HG02973 (cell line): ENCODE measurements at regions not wholly inside any gene's neighbourhood (a gene's known extent, or its start where the extent isn't known, plus 50 kb on each side); places are given as distances from the start of the nearest gene placed in this dataset.

Source experiments
- ATAC-seq: cut with Tn5 transposase; IDR thresholded peaks from one replicate; pipeline ENCODE4 v1.9.1; 2021; ENCODE audit warnings: moderate library complexity; ENCODE audit not compliant: unreplicated experiment

DNA sequence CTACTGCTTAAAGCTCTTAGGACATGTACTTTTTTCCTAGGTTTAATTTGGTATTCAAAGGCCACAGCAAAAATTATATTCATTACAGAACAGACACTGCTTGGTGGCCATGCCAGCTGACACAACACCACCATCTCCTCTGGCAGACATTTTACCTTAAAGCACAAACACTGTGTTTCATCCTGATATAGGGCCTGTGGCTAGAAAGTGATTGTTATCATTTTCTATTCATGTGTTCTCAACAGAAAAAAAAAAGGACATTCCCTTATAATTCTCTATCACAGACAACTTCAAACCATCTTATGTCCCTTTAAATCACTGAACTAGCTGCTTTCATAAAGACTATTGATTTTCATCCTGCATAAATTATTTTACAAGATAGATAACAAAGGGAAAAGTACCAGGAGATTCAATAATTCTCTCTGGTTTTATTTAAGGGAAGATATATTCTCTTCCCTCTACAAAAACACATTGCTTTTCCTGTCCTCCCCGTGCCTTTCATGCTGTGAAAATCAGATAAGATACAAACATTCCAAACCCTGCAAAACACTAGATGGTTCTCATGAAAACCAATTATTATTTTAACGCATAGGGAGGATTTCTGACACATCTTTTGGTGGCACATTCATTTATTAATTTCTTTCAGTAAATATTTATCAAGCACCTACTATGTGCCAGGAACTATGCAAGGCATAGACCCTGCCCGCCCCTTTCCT is 139.3 kb upstream of the TMCC3 start:
- ATAC-seq: no peak

DNA sequence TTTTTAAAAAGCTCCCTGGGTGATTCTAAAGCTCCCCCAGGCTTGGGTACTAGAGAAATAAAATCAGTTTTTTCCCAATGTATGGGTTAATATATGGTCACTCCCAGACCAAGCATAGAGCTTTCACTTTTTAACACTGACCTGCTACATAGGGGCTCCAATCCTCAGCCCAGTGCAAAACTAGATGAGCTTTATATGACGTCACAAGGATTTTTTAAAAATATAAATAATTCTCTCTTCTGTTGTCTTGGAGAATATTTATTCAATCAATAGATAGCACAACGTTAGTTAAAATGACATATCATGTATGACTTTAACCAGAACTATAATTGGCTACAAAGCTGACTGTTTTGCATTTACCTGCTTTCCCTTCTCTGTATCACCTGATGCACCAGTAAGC is 137.9 kb upstream of the TMCC3 start:
- ATAC-seq: no peak

DNA sequence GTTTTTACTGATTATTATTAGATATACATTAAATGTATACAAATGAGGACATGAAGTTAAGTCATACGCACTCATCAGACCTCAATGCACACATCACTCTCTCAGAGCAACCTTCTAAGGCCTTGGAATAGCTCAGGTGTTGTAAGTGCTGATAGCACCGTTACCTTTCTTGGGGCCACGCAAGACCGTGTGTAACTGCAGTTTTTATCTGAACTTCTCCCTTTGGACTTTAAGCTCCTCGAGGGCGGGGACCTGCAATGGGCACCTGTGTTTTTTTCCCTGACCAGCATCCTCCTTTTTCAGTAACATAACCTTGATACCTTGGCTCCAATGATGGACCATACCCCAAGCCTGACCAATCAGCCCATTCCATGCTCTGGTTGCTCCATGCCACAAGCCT is 136.5 kb upstream of the TMCC3 start:
- no peak for ATAC-seq

DNA sequence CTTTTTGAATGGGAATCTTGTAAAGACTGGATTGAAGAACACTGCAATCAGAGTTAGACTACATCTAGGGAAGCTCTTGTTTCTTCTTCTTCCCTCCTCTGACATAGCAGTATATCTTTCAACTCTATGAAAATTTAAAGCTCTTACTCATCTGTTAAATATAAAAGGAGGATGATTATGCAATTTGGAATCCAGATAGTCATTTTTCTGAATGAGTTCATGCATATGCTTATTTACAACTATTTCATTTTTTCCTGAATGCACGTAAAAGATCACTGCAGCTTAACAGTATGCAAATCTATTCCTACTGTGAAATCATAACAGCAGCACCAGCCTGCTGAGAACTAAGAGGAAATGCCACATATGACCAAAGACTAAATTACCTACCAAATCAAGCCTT is 133.5 kb upstream of the TMCC3 start:
- no peak for ATAC-seq

DNA sequence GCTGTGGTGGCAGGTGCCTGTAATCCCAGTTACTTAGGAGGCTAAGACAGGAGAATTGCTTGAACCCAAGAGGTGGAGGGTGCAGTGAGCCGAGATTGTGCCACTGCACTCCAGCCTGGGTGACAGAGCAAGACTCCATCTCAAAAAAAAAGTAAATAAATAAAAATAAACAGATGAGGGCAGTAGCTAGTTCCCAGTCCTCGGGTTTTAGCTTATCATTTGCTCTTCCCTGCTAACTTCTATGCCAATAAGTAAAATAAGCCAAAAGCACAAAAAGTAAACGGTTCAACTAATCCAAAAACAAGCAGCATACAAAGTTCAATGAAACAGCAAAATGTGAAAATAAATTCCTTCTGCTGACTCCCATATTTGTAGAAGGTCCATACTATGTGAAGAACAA is 133.0 kb upstream of the TMCC3 start:
- no peak for ATAC-seq

DNA sequence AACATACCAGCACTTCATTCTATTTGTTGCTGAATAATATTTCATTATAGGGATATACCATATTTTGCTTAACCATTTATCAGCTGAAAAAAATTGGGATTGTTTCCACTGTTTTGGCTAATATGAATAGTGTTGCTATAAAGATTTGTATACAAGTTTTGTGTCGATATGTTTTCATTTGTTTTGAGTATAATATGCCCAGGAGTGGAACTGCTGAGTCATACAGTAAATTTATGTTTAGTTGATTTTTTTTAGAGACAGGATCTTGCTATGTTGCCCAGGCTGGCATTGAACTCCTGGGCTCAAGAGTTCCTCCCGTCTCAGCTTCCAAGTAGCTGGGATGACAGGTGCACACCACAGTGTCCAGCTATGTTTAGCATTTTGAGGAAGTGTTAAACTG is 131.5 kb upstream of the TMCC3 start:
- no peak for ATAC-seq

DNA sequence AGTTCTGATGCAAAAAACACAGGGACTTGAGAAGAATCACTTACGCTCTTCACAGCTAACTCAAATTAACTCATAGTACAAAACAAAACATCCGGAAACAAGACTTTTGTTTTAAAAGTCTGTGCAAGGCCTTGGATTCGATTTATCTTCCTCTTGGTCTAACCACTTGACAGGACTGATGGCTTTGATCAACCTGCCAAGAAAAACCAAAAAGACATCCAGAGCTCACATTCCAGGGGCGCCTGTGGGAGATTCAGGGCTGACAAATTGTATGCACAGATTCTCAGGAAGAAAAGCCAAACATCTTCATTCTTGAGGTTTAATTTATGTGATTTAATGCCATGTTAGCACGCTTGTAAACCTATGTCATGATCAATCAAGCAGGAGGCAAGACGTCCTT is 129.1 kb upstream of the TMCC3 start:
- no peak for ATAC-seq

DNA sequence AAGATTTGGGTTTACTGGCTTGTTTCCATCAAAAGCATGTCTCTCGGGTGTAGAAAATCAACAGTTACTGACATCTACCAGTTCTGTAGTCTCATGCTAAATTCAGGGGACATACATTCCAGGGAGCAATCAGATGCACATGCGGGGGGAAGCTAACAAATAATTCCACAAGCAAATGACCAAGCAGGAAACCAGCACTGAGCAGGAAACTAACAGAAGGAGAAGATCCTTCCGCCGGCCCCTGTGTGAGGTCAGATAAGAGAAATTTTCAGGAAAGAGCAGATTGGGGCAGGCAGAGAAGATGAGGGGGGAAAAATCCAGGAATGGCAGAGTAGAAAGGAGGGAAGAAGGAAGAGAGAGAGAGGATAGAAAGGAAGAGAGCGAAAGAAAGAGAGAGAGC is 127.6 kb upstream of the TMCC3 start:
- ATAC-seq: no peak

DNA sequence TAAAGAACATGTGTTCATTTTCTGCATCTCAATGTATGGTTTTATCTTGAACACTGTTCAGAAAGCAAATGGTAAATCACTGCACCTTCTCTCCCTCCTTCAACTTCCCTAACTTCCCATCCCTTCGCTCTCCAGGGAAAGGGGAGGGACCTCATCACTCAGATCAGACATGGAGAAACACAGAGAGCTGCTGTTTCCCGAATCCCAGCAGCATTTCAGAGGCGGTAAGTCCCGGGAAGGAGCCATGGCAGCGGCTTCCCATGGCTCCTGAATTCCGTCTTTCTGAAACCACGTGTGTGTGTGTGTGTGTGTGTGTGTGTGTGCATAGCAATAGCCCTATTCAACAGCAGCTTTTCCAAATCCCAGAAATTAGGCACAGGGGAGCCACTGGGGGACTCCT is 125.4 kb upstream of the TMCC3 start:
- ATAC-seq: no peak

DNA sequence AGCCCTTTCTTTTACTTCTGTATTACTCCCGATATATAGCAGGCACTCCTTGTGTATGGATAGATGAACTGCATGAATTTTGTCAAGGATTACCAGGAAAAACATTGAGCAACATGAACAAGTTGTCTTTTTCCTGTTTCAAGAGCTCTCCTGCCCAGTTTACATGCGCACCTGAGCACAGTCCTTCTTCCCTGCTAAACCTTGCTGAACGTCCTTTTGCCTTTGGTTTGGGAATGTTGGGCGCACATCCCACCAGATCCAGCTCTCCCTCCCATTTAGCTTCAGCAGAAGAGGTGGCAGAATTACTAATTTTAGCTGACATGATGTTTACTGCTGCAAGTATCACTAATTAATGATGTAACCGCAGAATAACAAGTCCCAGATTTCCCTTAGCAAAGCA is 121.4 kb upstream of the TMCC3 start:
- no peak for ATAC-seq

DNA sequence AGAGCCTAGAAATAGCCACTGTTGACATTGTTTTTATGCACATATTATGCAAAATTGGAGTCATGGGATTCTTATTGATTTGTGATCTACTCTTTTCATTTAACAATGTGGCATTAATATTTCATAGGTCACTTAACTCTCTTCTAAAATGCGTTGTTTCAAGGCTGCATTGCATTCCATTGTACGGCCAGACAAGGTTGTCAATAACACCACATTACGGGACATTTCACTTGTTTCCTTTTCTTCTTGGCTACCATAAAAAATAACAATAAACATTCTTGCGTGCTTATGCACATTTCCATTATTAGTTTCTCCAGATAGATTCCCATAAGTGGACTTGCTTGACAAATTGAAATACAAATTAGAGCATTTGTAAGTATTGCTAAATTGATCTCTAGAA is 120.8 kb upstream of the TMCC3 start:
- ATAC-seq: no peak

DNA sequence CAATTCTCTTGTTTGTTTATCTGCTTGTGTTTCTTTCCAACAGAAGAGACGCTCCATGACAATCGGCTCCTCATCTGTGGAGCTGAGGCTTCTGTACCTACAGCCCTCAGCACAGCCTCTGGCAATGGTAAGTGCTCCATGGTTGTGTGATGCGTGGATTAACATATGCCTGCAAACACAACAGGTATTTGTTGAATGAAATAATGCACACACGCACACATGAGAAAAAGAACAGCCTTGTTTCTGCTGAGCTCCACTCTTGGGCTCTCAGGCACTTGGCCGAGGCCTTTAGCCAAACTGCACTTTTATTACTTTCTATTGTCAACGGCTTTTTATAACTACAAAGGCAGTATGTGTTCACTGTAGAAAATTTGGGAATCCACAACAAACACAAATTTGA is 120.4 kb upstream of the TMCC3 start:
- ATAC-seq: no peak

DNA sequence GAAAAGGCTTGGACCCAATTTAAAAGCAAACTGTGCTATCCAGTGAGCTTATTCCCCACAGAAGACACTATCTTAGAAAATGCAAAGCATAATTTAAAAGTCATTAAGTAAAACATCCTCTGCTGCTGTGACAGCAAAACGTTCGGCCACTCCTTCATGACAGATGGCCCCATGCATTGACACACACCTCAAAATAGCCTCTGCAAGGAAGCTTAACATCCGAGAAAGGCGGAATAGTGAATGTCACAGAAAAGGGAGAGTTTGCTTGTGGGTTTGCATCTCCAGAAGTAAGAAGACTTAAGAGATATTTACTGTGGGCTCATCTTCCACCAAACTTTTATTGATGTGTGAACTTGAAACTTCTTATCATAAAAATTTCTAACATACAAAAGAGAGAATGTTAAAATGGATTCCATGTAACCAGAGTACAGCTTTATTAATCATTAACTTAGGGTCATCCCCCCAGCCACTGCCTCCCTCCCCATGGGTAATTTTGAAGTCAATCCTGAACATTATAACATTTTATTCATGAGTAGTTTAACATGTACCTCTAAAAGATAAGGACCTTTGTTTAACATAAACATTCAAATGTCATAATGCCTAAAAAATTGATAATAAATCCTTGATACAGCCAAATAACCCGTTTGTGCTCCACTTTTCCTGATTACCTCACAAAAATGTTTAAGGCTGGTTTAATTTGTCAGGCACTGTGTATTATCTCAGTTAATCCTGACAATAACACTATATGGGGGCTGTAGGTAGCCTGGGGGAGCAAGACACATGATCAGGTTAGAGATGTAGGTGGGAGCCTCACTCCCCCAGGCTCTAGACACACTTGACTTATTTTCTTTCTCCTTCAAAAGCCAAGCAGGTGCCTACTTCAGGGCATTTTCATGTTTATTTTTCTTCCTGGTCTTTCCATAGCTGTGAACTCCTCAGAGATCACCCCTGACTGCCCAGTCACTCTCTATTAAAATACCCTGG is 119.7 kb upstream of the TMCC3 start:
- no peak for ATAC-seq

DNA sequence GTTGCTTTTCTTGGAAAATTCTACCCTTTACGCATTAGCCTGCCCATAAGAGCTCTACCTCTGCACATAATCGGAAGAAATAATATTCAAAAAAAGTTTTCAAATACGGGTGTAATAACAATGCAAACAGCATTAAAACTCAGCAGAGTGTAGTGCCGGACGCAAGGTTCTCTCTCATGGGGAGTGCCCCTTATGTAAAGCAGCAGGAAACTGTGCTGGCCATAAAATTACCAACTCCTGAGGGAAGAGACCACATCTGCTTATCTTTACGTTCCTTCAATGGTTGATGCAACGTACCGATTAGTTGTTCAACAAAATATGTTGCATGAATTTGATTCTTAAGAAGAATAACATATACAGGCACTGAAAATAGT is 118.7 kb upstream of the TMCC3 start:
- peak; percentile 82 for ATAC-seq

DNA sequence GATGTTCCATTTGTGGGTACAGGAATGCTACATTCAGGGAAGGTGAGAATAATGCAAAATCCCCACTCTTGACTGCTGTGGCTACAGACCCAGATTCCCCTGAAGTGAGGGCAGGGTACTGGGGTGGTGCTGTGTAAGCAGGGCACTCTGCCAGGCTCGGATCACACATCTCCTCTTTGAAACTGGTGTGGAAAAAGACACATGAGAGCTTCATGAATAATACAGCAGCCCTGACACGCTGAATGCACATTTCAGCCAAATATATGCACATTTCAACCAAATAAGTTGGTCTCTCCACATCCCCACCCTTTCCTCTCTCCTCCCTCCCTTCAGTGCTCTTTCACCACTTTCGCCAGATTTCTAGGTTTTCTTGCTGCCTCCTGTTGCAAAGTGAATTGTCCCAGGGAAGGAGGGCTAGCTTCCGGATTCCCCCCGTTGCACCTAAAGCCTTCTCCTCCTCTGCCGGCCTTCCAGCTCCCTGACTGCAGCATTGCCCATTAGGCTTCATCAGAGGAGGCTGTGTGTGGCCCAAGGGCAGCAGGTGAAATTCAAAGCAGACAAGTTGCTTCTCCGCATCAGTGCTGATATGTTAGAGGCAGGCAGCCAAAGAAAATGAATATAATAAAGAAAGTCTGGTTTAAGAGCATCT is 118.2 kb upstream of the TMCC3 start:
- peak; percentile 23 for ATAC-seq

DNA sequence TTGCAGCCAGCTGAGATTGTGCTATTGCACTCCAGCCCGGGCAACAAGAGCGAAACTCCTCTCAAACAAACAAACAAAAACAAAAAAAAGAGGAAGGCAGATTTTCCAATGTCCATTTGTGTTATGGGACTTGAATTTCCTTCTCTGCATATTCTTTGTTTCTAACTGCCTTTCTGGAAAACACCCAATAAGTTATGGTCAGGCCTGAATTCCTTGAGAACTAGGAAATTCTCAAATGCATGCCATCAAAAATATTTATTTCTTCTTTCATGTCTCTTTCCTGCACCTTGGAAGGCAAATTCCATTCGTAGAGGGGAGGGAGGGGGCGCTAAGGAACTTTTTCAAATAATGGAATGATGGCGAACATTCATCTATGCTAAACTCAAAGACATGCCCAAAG is 117.6 kb upstream of the TMCC3 start:
- ATAC-seq: no peak

DNA sequence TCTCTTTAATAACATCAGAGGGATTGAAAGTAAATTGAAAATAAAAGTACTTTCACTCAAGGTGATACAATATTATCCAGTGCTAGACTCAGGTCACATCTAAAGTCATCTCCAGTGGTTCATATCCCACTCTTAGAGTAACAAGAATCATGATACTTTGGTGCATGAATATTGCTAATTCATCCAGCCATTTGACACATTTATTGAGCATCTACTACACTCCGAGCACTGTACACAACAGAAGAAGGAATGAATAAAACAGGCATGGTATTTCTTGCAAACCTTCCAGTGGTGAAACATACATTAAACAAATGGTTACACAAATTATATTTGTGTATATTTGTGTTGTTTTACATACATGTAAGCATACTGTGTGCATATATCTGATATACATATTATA is 116.0 kb upstream of the TMCC3 start:
- no peak for ATAC-seq

DNA sequence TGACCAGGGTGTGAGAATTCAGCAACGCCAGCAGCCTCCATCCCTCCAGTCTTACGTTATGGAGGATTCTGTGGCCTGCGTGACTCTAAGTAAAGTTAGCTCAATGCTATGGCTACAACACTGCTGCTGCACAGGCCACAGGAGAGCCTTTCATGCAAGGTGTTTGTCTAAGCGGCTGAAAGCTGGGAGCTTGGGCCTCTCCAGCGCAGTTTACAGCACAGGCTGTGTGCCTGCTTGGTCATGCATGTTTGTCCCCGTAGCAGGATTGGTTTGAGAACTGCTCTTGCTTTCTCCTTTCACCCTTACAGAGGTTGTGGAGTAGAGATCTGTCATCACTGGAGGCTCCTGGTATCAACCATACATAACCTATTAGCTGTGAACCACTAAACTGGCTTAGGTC is 113.1 kb upstream of the TMCC3 start:
- ATAC-seq: no peak

DNA sequence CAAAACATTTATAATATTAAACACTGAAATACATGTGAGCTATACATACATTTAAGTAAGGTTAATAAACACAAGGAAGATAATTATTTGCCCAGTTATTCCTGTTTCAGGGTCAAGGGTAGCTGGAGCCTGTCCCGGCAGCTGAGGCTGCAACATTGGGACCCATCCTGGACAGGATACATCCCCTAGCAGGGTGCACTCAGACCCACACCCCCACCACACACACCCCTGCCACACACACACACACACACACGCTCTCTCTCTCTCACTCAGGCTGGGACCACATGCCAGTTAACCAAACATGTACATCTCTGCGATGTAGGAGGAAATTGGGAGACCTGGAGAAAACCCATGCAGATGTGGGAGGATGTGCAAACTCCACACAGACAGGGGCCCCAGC is 112.6 kb upstream of the TMCC3 start:
- ATAC-seq: no peak

DNA sequence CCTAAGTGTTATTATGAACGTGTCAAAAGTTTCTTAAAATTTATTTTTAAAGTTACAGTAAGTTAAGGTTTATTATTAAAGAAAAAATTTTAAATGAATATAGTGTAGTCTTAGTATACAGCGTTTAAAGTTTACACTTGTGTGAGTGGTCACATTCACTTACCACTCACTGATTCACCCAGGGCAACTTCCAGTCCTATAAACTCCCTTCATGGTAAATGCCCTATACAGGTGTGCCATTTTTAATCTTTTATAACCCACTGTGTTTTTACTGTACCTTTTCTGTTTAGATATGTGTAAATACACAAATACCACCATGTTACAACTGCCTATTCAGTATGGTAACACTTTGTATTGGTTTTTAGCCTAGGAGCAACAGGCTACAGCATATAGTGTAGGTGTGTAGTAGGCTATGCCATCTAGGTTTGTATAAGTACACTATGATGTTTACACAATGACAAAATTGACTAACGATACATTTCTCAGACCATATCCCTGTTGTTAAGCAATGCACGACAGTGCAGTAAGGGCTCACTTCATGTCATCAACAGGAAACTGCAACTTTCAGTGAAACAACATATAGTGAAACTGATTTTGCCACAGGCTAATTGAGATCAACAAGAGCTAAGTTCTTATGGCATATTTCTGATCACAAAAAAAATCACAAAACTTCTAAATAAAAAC is 112.0 kb upstream of the TMCC3 start:
- peak; percentile 84 for ATAC-seq

DNA sequence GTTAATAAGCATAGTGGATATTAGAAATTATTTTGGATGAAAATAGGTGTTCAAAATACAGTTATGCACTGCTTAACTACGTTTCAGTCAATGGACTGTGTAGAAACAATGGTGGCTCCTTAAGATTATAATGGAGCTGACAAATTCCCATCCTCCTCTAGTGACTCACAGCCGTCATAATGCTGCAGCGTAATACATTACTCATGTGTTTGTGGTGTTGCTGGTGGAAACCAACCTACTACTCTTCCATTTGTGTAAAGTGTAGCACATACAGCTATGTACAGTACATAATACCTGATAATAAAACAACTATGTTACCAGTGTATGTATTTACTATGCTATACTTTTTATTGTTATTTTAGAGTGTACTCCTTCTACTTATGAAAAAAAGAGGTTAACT is 111.2 kb upstream of the TMCC3 start:
- no peak for ATAC-seq
